CD14-positive monocyte (primary cell): ENCODE measurements at regions not wholly inside any gene's neighbourhood (a gene's known extent, or its start where the extent isn't known, plus 50 kb on each side); places are given as distances from the start of the nearest gene placed in this dataset.

Experiments used
- DNase-seq, 3 donors: peaks; one replicate each; pipeline ENCODE4 v3.0.0-alpha.2; 2011 to 2022
- H2AFZ ChIP-seq: 2 replicates; pipeline ENCODE4 v1.6.0; 2012; ENCODE audit warnings: mild to moderate bottlenecking, low read depth, low read length, inconsistent platforms; ENCODE audit not compliant: insufficient read depth, poor library complexity, severe bottlenecking
- H3K27ac ChIP-seq, 2 donors: 1 replicate in 1 of 2; 2 replicates in 1 of 2; pipeline ENCODE4 v1.5.1; 2012 to 2013; ENCODE audit warnings: low read length in 2 of 2, control low read depth in 1 of 2, inconsistent platforms in 1 of 2, low read depth in 1 of 2, mild to moderate bottlenecking in 1 of 2
- H3K27me3 ChIP-seq, 2 donors: one replicate each; pipeline versions ENCODE4 v1.6.0 to v1.6.1; 2011 to 2013; ENCODE audit warnings: low read length in 2 of 2; ENCODE audit not compliant: control insufficient read depth in 2 of 2, insufficient read depth in 2 of 2
- H3K36me3 ChIP-seq, 2 donors: replicated peaks in 1 of 2; 1 replicate in 1 of 2; 2 replicates in 1 of 2; pipeline versions ENCODE4 v1.5.1 to v1.6.1; 2012 to 2013; ENCODE audit warnings: low read length in 2 of 2, control low read depth in 1 of 2, inconsistent platforms in 1 of 2, mild to moderate bottlenecking in 1 of 2; ENCODE audit not compliant: insufficient read depth in 2 of 2, control insufficient read depth in 1 of 2
- H3K4me1 ChIP-seq, 2 donors: 1 replicate in 1 of 2; 2 replicates in 1 of 2; pipeline versions ENCODE4 v1.5.1 to v1.6.1; 2012 to 2013; ENCODE audit warnings: low read length in 2 of 2, control low read depth in 1 of 2, inconsistent platforms in 1 of 2, mild to moderate bottlenecking in 1 of 2, moderate library complexity in 1 of 2; ENCODE audit not compliant: insufficient read depth in 2 of 2, control insufficient read depth in 1 of 2
- H3K4me2 ChIP-seq: replicated peaks from 2 replicates; pipeline ENCODE3; 2012; ENCODE audit warnings: low read length, moderate library complexity, mild to moderate bottlenecking; ENCODE audit not compliant: poor library complexity, severe bottlenecking; ENCODE audit errors: extremely low read depth
- H3K4me3 ChIP-seq, 3 experiments: fragments of 200-600 bp in 1 of 3; sonication (generic) in 1 of 3; replicated peaks in 1 of 3; 1 replicate in 2 of 3; 2 replicates in 1 of 3; pipeline ENCODE4 v1.5.1; 2011 to 2013; ENCODE audit warnings: low read length in 3 of 3, mild to moderate bottlenecking in 3 of 3, control low read depth in 2 of 3, low read depth in 2 of 3, inconsistent platforms in 1 of 3, moderate library complexity in 1 of 3
- H3K79me2 ChIP-seq: 2 replicates; pipeline ENCODE4 v1.6.0; 2012; ENCODE audit warnings: mild to moderate bottlenecking, control low read depth, inconsistent platforms, low read length, moderate library complexity; ENCODE audit not compliant: insufficient read depth
- H3K9ac ChIP-seq: 2 replicates; pipeline ENCODE4 v1.6.0; 2017; ENCODE audit warnings: low read length, mild to moderate bottlenecking; ENCODE audit not compliant: insufficient read depth, poor library complexity, severe bottlenecking
- H3K9me3 ChIP-seq, 2 donors: replicated peaks in 1 of 2; 1 replicate in 1 of 2; 2 replicates in 1 of 2; pipeline versions ENCODE4 v1.5.1 to v1.6.1; 2012 to 2013; ENCODE audit warnings: low read length in 2 of 2, control low read depth in 1 of 2; ENCODE audit not compliant: control insufficient read depth in 1 of 2, insufficient read depth in 1 of 2
- H4K20me1 ChIP-seq: 2 replicates; pipeline ENCODE4 v1.6.0; 2012; ENCODE audit warnings: mild to moderate bottlenecking, low read length, control low read depth, moderate library complexity; ENCODE audit not compliant: insufficient read depth
- H3K27ac Mint-ChIP-seq, 7 donors: one replicate each; pipeline ENCODE4 v1.8.0; 2020; ENCODE audit warnings: mild to moderate bottlenecking in 7 of 7, mixed read lengths in 7 of 7, moderate library complexity in 6 of 7, inconsistent platforms in 2 of 7
- H3K27me3 Mint-ChIP-seq, 3 donors: one replicate each; pipeline ENCODE4 v1.8.0; 2021 to 2022; ENCODE audit warnings: low read depth in 3 of 3, mild to moderate bottlenecking in 3 of 3, mixed read lengths in 3 of 3, moderate library complexity in 3 of 3, inconsistent platforms in 1 of 3
- H3K36me3 Mint-ChIP-seq, 2 donors: one replicate each; pipeline ENCODE4 v1.8.0; 2020; ENCODE audit warnings: mixed read lengths in 2 of 2, inconsistent platforms in 1 of 2, mild to moderate bottlenecking in 1 of 2
- H3K4me1 Mint-ChIP-seq: one replicate; pipeline ENCODE4 v1.8.0; 2020; ENCODE audit warnings: mild to moderate bottlenecking, mixed read lengths
- H3K4me3 Mint-ChIP-seq, 2 donors: one replicate each; pipeline ENCODE4 v1.8.0; 2020; ENCODE audit warnings: mild to moderate bottlenecking in 2 of 2, mixed read lengths in 2 of 2, moderate library complexity in 1 of 2
- H3K9me3 Mint-ChIP-seq, 7 donors: one replicate each; pipeline ENCODE4 v1.8.0; 2020 to 2022; ENCODE audit warnings: mixed read lengths in 7 of 7, mild to moderate bottlenecking in 6 of 7, moderate library complexity in 6 of 7, inconsistent platforms in 2 of 7
- CTCF ChIP-seq: fragments of 200-600 bp; IDR thresholded peaks from one replicate; pipeline ENCODE4 v1.8.0; 2022; ENCODE audit warnings: antibody characterized with exemption, mild to moderate bottlenecking
- WGBS: methylation state at CpG from one replicate; pipeline ENCODE4 v1.1.5; 2013; ENCODE audit warnings: missing lambda C conversion rate; ENCODE audit not compliant: insufficient coverage; 5-methylcytosine and 5-hydroxymethylcytosine counted together
- intact Hi-C, 2 donors: fragments of 100-400 bp; cut with micrococcal nuclease; formaldehyde crosslinking; loops; one replicate each; pipeline versions ENCODE4 v1.15.0 to v1.15.1; 2023

GRCh38 chr5:133690746-133691145 lies 78.4 kb upstream of the FSTL4 start:
- Histone ChIP-seq H2AFZ (no peak overlapping the region), H3K9me3 (no peaks in the 10 kb centered on the region), H3K27ac (no peak overlapping the region), H3K27me3 (no peaks in the 10 kb centered on the region), H3K4me2 (no peak overlapping the region), H4K20me1 (no peaks in the 10 kb centered on the region), H3K79me2 (no peaks in the 10 kb centered on the region), H3K4me1 (no peaks in the 10 kb centered on the region), H3K9ac (no peak overlapping the region), H3K4me3 (no peak overlapping the region), H3K36me3 (no peaks in the 10 kb centered on the region)
- TF ChIP-seq CTCF: no peak
- peaks cover 10 to 15% (median 10%) of the 10 kb centered on the region in 3 donors for H3K27me3 Mint-ChIP-seq
- intact Hi-C loops: no loop called here
- 94% methylated on average over 3 of the region's 7 CpGs for WGBS
- no peak for DNase-seq
- H3K4me3 Mint-ChIP-seq: peak overlapping the region in 1 of 2 donors; percentile 13
- no peaks in the 10 kb centered on the region for H3K4me1 Mint-ChIP-seq
- H3K9me3 Mint-ChIP-seq: peaks cover 0 to 3% (median 0%) of the 10 kb centered on the region in 7 donors
- H3K36me3 Mint-ChIP-seq: no peaks in the 10 kb centered on the region
- H3K27ac Mint-ChIP-seq: no peak overlapping the region

- H3K9ac ChIP-seq: no peak overlapping the region
- no peak overlapping the region for H3K4me3 ChIP-seq
- no peak overlapping the region for H3K4me2 ChIP-seq
- no peak overlapping the region for H2AFZ ChIP-seq
- Mint-ChIP-seq H3K27ac (no peak overlapping the region), H3K9me3 (peaks cover 0 to 2% (median 0%) of the 10 kb centered on the region in 7 donors), H3K4me1 (no peaks in the 10 kb centered on the region), H3K4me3 (peak overlapping the region in 1 of 2 donors; percentile 31), H3K27me3 (peaks cover 7 to 15% (median 12%) of the 10 kb centered on the region in 3 donors), H3K36me3 (no peaks in the 10 kb centered on the region)
- no peaks in the 10 kb centered on the region for H3K79me2 ChIP-seq
- H3K4me1 ChIP-seq: no peaks in the 10 kb centered on the region
- WGBS: 86% methylated on average over 1 of the region's 5 CpGs
- no peaks in the 10 kb centered on the region for H3K9me3 ChIP-seq
- H3K27me3 ChIP-seq: no peaks in the 10 kb centered on the region
- H3K27ac ChIP-seq: no peak overlapping the region
- no peak for DNase-seq
- TF ChIP-seq CTCF: no peak
- intact Hi-C loops: no loop called here
- no peaks in the 10 kb centered on the region for H4K20me1 ChIP-seq
- H3K36me3 ChIP-seq: no peaks in the 10 kb centered on the region
Observed at GRCh38 chr5:133688391-133688790, 76.0 kb upstream of the FSTL4 start.
